ENCODE measurements at regions not wholly inside any gene's neighbourhood (a gene's known extent, or its start where the extent isn't known, plus 50 kb on each side); places are given as distances from the start of the nearest gene placed in this dataset.

- no peak for ATAC-seq
- intact Hi-C loops (cut with DNase I), result no loop called here
- Histone ChIP-seq H3K4me3 (no peak overlapping the region), H3K9me3 (no peaks in the 10 kb centered on the region), H3K27me3 (ENCODE audit: low read depth) (no peaks in the 10 kb centered on the region), H3K36me3 (no peaks in the 10 kb centered on the region), H3K4me1 (no peaks in the 10 kb centered on the region), H3K27ac (no peak overlapping the region)
- no peak for DNase-seq
- TF ChIP-seq CTCF (IDR thresholded peaks at IDR 0.05), result no peak
Observed at GRCh38 chr1:82195245-82195644, 394.5 kb downstream of the ADGRL2 start.

DNA sequence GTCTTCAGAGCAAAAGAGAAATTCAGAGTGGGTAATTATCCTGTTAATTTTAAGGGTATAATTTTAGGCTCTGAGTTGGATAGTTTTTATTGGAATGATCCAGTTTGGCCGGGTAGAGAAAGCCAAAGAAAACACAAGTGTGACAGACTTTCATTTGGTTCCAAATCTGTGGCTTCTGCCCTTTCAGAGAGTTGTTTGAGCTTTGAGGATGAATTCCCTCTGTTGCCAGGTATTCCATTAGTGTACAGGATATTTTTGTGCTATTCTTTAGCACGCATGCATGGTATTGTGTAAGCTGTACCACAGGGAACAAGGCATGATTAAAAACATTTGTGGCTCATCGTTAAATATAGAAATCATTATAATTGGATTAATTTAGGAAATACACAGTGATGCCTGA is 384.4 kb downstream of the ADGRL2 start:
- DNase-seq (no peak), ATAC-seq (no peak)
- Histone ChIP-seq H3K4me3 (no peak overlapping the region), H3K4me1 (peaks cover 5% of the 10 kb centered on the region), H3K27ac (no peak overlapping the region), H3K36me3 (no peaks in the 10 kb centered on the region), H3K9me3 (no peaks in the 10 kb centered on the region), H3K27me3 (ENCODE audit: low read depth) (no peaks in the 10 kb centered on the region)
- intact Hi-C loops (cut with DNase I), result no loop called here
- no peak for TF ChIP-seq CTCF (IDR thresholded peaks at IDR 0.05)

- H3K27me3 ChIP-seq (ENCODE audit: low read depth), result no peaks in the 10 kb centered on the region
Observed at GRCh38 chr1:82181846-82182245, 381.1 kb downstream of the ADGRL2 start.

GRCh38 chr1:82179131-82179530 is 378.4 kb downstream of the ADGRL2 start:
- intact Hi-C loops (cut with DNase I), result no loop called here
- Histone ChIP-seq H3K27me3 (ENCODE audit: low read depth) (no peaks in the 10 kb centered on the region), H3K4me3 (no peak overlapping the region), H3K27ac (no peak overlapping the region), H3K4me1 (no peaks in the 10 kb centered on the region), H3K9me3 (no peaks in the 10 kb centered on the region), H3K36me3 (no peaks in the 10 kb centered on the region)
- DNase-seq (no peak), ATAC-seq (no peak)
- no peak for TF ChIP-seq CTCF (IDR thresholded peaks at IDR 0.05)

More at GRCh38 chr1:82181846-82182245, 381.1 kb downstream of the ADGRL2 start:
- Histone ChIP-seq H3K27ac (no peak overlapping the region), H3K36me3 (no peaks in the 10 kb centered on the region), H3K4me3 (no peak overlapping the region), H3K9me3 (no peaks in the 10 kb centered on the region), H3K4me1 (peaks cover 5% of the 10 kb centered on the region)
- ATAC-seq (no peak), DNase-seq (no peak)
- intact Hi-C loops (cut with DNase I), result no loop called here
- TF ChIP-seq CTCF (IDR thresholded peaks at IDR 0.05), result no peak

GRCh38 chr1:82177192-82177591 is 376.5 kb downstream of the ADGRL2 start:
- no peak for DNase-seq
- H3K4me3 ChIP-seq, result no peak overlapping the region
- TF ChIP-seq CTCF (IDR thresholded peaks at IDR 0.05), result no peak
- no peaks in the 10 kb centered on the region for H3K36me3 ChIP-seq
- no peaks in the 10 kb centered on the region for H3K9me3 ChIP-seq
- no peaks in the 10 kb centered on the region for H3K27me3 ChIP-seq (ENCODE audit: low read depth)
- no peaks in the 10 kb centered on the region for H3K4me1 ChIP-seq
- intact Hi-C loops (cut with DNase I), result no loop called here
- ATAC-seq, result no peak
- no peak overlapping the region for H3K27ac ChIP-seq

DNA sequence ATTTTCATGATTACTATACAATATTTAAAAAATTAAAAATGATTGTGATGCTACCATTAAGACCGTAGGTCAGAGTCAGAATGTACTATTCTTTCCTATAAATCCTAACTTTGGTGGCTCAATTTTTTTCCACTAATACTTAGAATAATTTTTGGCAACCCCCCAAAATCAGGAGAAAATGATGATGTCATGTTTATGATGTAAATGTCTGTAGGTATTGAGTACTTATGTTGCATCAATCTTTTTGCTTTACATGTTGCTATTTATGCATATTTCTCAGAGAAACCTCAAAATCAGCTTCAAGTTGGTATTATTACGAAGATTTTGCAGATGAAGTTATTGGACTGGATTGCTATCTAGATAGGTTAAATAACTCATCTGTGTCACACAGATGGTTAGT is 371.2 kb downstream of the ADGRL2 start:
- no peaks in the 10 kb centered on the region for H3K27me3 ChIP-seq (ENCODE audit: low read depth)
- no peaks in the 10 kb centered on the region for H3K36me3 ChIP-seq
- DNase-seq, result no peak
- no peak for TF ChIP-seq CTCF (IDR thresholded peaks at IDR 0.05)
- H3K9me3 ChIP-seq, result no peaks in the 10 kb centered on the region
- no peak overlapping the region for H3K27ac ChIP-seq
- no peaks in the 10 kb centered on the region for H3K4me1 ChIP-seq
- no peak for ATAC-seq
- no peak overlapping the region for H3K4me3 ChIP-seq
- intact Hi-C loops (cut with DNase I), result no loop called here
